ENCODE measurements at regions not wholly inside any gene's neighbourhood (a gene's known extent, or its start where the extent isn't known, plus 50 kb on each side); places are given as distances from the start of the nearest gene placed in this dataset.

DNA sequence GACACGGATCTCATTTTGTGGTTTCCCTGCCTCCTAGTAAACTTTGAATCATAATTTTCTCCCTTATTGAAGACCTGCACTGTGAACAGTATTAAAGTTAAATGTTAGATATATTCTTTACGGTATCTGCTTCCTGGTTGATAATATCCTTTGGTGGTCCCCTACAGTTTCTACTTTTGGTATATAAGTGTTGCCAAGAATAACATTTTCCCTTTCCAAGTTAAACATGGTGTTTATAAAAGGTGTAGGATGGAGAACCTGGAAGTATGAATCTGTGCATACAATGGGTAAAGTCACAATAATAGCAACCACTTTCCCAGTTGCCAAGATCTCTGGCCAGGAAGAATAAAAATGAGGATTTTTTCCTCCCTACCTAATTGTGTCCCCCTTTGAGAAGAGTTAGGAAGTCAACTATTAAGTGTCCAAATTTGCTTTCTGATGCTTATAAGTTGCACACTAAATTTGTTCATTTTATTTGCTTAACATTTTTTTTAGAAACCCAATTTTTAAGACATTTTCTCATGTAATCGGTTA lies 201.0 kb upstream of the STK17B start:
- Histone ChIP-seq H3K36me3 (ENCODE audit: insufficient read depth, low read length) (no peaks in the 10 kb centered on the region), H2AFZ (ENCODE audit: low read depth, low read length) (no peak overlapping the region), H3K4me3 (ENCODE audit: insufficient read depth, low read depth, low read length) (no peak overlapping the region), H4K20me1 (ENCODE audit: insufficient read depth, low read length) (no peaks in the 10 kb centered on the region), H3K79me2 (ENCODE audit: insufficient read depth, low read length) (no peaks in the 10 kb centered on the region), H3K4me1 (ENCODE audit: insufficient read depth, low read length) (peaks cover 11% of the 10 kb centered on the region), H3K27me3 (ENCODE audit: insufficient read depth, low read length) (no peaks in the 10 kb centered on the region), H3K4me2 (ENCODE audit: low read length) (peak overlapping the region; percentile 3), H3K9me3 (ENCODE audit: insufficient read depth, low read depth, low read length) (no peaks in the 10 kb centered on the region), H3K27ac (ENCODE audit: low read depth, low read length) (no peak overlapping the region), H3K9ac (ENCODE audit: low read length) (no peak overlapping the region)
- Mint-ChIP-seq H3K4me1 (ENCODE audit: low read depth, unreplicated experiment) (peaks cover 6% of the 10 kb centered on the region), H3K27ac (ENCODE audit: unreplicated experiment) (no peak overlapping the region), H3K27me3 (ENCODE audit: low read depth, unreplicated experiment) (no peaks in the 10 kb centered on the region), H3K9me3 (ENCODE audit: unreplicated experiment) (peaks cover 13% of the 10 kb centered on the region), H3K36me3 (ENCODE audit: low read depth, unreplicated experiment) (peaks cover 2% of the 10 kb centered on the region), H3K4me3 (ENCODE audit: unreplicated experiment) (no peak overlapping the region)
- FAIRE-seq (no peak), DNase-seq (ENCODE audit: low read depth) (no peak)
- TF ChIP-seq, protein P1, sequence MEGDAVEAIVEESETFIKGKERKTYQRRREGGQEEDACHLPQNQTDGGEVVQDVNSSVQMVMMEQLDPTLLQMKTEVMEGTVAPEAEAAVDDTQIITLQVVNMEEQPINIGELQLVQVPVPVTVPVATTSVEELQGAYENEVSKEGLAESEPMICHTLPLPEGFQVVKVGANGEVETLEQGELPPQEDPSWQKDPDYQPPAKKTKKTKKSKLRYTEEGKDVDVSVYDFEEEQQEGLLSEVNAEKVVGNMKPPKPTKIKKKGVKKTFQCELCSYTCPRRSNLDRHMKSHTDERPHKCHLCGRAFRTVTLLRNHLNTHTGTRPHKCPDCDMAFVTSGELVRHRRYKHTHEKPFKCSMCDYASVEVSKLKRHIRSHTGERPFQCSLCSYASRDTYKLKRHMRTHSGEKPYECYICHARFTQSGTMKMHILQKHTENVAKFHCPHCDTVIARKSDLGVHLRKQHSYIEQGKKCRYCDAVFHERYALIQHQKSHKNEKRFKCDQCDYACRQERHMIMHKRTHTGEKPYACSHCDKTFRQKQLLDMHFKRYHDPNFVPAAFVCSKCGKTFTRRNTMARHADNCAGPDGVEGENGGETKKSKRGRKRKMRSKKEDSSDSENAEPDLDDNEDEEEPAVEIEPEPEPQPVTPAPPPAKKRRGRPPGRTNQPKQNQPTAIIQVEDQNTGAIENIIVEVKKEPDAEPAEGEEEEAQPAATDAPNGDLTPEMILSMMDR (IDR thresholded peaks at IDR 0.05; ENCODE audit: insufficient read depth, low read depth, low read length): no peak
- TF ChIP-seq EZH2 (IDR thresholded peaks at IDR 0.05; ENCODE audit: insufficient read depth, low read length): no peak

DNA sequence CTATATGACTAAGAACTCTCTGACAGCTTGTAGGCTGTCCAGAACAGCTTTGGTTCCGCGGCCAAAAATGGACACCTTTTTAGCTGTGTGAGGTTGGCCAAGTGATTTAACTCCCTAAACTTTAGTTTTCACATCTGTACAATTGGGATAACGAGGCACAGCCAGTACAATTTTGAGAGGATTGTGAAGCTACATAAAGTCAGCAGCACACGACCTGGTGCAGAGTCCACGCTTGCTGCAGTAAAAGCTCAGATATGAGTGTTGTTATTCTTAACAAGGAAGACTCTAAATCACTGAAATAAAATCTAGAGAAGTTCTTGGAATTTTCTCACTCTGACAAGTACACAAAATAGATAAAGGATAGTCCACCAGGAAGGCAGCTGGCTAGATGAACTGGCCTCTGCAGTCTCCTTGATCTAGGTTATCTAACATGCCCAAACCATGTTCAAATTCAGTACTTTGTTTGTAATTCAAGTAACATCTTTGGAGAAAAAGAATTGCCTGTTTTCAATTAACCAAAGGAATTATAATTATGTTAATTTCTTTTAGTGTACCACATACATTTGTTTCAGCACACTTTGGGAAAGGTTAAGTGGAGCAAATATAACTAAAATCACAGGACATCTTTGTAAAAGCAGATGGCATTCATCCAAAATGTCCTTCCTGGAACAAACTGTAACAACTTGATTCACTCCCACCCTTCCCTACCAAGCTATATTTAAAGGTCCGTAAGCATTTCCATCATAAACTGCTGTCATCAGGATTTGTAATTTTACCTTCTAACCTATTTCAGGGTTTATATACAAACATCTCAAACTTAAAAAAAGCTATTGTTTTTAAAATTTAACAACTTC lies 201.7 kb upstream of the STK17B start:
- peak; percentile 41 for FAIRE-seq
- Histone ChIP-seq H3K4me2 (ENCODE audit: low read length) (no peak overlapping the region), H3K36me3 (ENCODE audit: insufficient read depth, low read length) (no peaks in the 10 kb centered on the region), H3K9me3 (ENCODE audit: insufficient read depth, low read depth, low read length) (no peaks in the 10 kb centered on the region), H3K27me3 (ENCODE audit: insufficient read depth, low read length) (no peaks in the 10 kb centered on the region), H2AFZ (ENCODE audit: low read depth, low read length) (no peak overlapping the region), H3K9ac (ENCODE audit: low read length) (no peak overlapping the region), H3K79me2 (ENCODE audit: insufficient read depth, low read length) (no peaks in the 10 kb centered on the region), H3K4me3 (ENCODE audit: insufficient read depth, low read depth, low read length) (no peak overlapping the region), H4K20me1 (ENCODE audit: insufficient read depth, low read length) (no peaks in the 10 kb centered on the region), H3K27ac (ENCODE audit: low read depth, low read length) (no peak overlapping the region), H3K4me1 (ENCODE audit: insufficient read depth, low read length) (peaks cover 11% of the 10 kb centered on the region)
- DNase-seq (ENCODE audit: low read depth): peak; percentile 24
- Mint-ChIP-seq H3K4me3 (ENCODE audit: unreplicated experiment) (no peak overlapping the region), H3K9me3 (ENCODE audit: unreplicated experiment) (peaks cover 12% of the 10 kb centered on the region), H3K27ac (ENCODE audit: unreplicated experiment) (no peak overlapping the region), H3K4me1 (ENCODE audit: low read depth, unreplicated experiment) (peaks cover 6% of the 10 kb centered on the region), H3K27me3 (ENCODE audit: low read depth, unreplicated experiment) (no peaks in the 10 kb centered on the region), H3K36me3 (ENCODE audit: low read depth, unreplicated experiment) (no peaks in the 10 kb centered on the region)
- TF ChIP-seq, protein P1 (IDR thresholded peaks at IDR 0.05; ENCODE audit: insufficient read depth, low read depth, low read length): no peak
- no peak for TF ChIP-seq EZH2 (IDR thresholded peaks at IDR 0.05; ENCODE audit: insufficient read depth, low read length)
